Type B pancreatic cell (in vitro differentiated cells): ENCODE measurements at regions not wholly inside any gene's neighbourhood (a gene's known extent, or its start where the extent isn't known, plus 50 kb on each side); places are given as distances from the start of the nearest gene placed in this dataset.
A peak's percentile ranks its signal among the peaks of the same experiment; 100 is the strongest.

Experiments used
- DNase-seq: peaks from one replicate; pipeline ENCODE4 v3.0.0; 2021; ENCODE audit warnings: mixed read lengths; ENCODE audit not compliant: unreplicated experiment; ENCODE audit errors: extremely low spot score
- H3K27ac Mint-ChIP-seq: 2 replicates; pipeline ENCODE4 v1.8.0; 2021; ENCODE audit warnings: mild to moderate bottlenecking, mixed read lengths
- H3K27me3 Mint-ChIP-seq: 2 replicates; pipeline ENCODE4 v1.8.0; 2021; ENCODE audit warnings: mixed read lengths
- H3K36me3 Mint-ChIP-seq: 2 replicates; pipeline ENCODE4 v1.8.0; 2021; ENCODE audit warnings: mixed read lengths
- H3K4me1 Mint-ChIP-seq: one replicate; pipeline ENCODE4 v1.8.0; 2021; ENCODE audit warnings: mixed read lengths; ENCODE audit not compliant: unreplicated experiment
- H3K4me3 Mint-ChIP-seq: 2 replicates; pipeline ENCODE4 v1.8.0; 2021; ENCODE audit warnings: mild to moderate bottlenecking, mixed read lengths
- H3K9me3 Mint-ChIP-seq: 2 replicates; pipeline ENCODE4 v1.8.0; 2021; ENCODE audit warnings: mixed read lengths
- CTCF ChIP-seq: fragments of 200-600 bp; sonication (generic); conservative IDR thresholded peaks from 2 replicates; pipeline ENCODE4 v1.5.0; 2021; ENCODE audit warnings: antibody characterized with exemption, mild to moderate bottlenecking

GRCh38 chr13:44236801-44237207, 136.8 kb upstream of the SERP2 start:
- Mint-ChIP-seq H3K9me3 (peaks cover 2% of the 10 kb centered on the region), H3K27me3 (no peaks in the 10 kb centered on the region), H3K4me3 (no peak overlapping the region), H3K4me1 (peaks cover 31% of the 10 kb centered on the region), H3K36me3 (no peaks in the 10 kb centered on the region), H3K27ac (no peak overlapping the region)
- TF ChIP-seq CTCF = no peak
- DNase-seq = no peak

- Mint-ChIP-seq H3K27ac (peak overlapping the region; percentile 80), H3K4me3 (no peak overlapping the region), H3K9me3 (no peaks in the 10 kb centered on the region), H3K36me3 (no peaks in the 10 kb centered on the region), H3K27me3 (no peaks in the 10 kb centered on the region), H3K4me1 (peaks cover 26% of the 10 kb centered on the region)
- no peak for DNase-seq
- TF ChIP-seq CTCF = no peak
Observed at GRCh38 chr13:44237276-44237767, 136.3 kb upstream of the SERP2 start.

DNA sequence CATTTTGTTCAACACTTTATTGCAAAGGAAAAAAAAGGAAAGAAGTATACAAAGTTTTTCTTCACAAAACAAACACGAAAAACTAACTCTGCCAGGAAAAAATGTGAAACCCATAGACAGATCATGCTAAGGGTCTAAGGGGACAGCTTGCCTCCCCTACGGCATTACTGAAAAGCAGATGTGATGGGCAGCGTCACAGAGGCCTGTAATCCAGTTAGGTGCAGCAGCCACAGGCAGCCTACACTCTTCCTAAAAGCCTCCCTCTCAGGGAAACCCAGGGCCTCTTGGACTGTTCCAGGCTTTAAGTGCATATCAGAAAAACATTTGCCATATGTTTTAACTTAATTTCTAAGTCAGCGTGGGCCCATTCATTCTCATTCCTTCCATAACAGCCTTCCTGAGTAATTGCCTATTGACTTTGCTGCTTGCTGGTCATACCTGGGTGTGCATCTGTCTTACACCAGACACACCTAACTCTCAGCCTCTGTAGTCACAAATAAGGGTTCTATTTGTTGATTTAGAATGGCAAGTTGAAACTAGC, 135.7 kb upstream of the SERP2 start:
- Mint-ChIP-seq H3K4me1 (peaks cover 23% of the 10 kb centered on the region), H3K4me3 (peak overlapping the region; percentile 22), H3K9me3 (peaks cover 4% of the 10 kb centered on the region), H3K27ac (peak overlapping the region; percentile 80), H3K36me3 (peaks cover 2% of the 10 kb centered on the region), H3K27me3 (peaks cover 3% of the 10 kb centered on the region)
- no peak for DNase-seq
- TF ChIP-seq CTCF = no peak

DNA sequence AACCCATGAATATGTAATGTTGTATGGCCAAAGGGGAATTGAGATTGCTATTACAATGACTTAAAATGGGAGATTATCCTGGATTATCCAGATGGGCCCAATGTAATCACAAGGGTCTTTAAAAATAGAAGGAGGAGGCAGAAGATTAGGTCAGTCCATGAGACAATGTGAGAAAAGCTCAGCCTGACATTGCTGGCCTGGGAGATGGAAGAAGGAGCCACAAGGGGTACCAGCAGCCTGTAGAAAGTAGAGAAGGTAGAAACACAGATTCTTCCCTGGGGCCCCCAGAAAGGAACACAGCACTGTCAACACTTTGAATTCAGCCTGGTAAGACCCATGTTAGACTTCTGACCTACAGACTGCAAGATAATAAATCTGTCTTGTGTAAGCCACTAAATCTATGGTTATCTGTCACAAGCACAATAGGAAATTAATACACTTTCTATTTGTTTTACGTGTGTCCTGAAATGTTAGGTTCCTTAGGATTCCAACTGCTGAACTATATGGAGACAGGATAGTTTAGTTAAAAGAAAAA, 132.9 kb upstream of the SERP2 start:
- no peak overlapping the region for H3K4me3 Mint-ChIP-seq
- DNase-seq = no peak
- H3K27ac Mint-ChIP-seq = no peak overlapping the region
- H3K9me3 Mint-ChIP-seq = peaks cover 9% of the 10 kb centered on the region
- peaks cover 5% of the 10 kb centered on the region for H3K36me3 Mint-ChIP-seq
- peaks cover 8% of the 10 kb centered on the region for H3K27me3 Mint-ChIP-seq
- no peak for TF ChIP-seq CTCF
- H3K4me1 Mint-ChIP-seq = peaks cover 28% of the 10 kb centered on the region

DNA sequence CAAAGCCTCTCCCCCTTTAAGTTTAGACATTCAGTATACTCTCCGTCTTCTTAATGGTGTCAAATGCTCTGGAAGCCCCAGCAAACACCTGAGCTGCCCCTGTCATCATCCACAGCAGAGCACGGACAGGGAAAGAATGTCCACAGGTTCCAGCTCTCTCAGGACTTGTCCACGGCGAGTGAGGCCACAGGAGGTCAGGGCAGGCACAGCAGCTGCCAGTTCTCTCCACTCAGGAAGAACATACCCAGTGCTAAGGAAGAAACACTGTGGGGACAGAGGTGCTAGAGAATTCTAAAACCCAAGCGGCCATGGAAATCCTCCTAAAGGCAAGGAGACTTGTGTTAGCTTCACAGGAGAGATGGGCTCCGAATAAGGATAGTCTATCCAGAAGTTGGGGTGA, 132.0 kb upstream of the SERP2 start:
- Mint-ChIP-seq H3K9me3 (peaks cover 9% of the 10 kb centered on the region), H3K36me3 (peaks cover 5% of the 10 kb centered on the region), H3K4me3 (no peak overlapping the region), H3K4me1 (peaks cover 24% of the 10 kb centered on the region), H3K27me3 (peaks cover 8% of the 10 kb centered on the region), H3K27ac (no peak overlapping the region)
- no peak for DNase-seq
- TF ChIP-seq CTCF = no peak
